ENCODE measurements at regions not wholly inside any gene's neighbourhood (a gene's known extent, or its start where the extent isn't known, plus 50 kb on each side); places are given as distances from the start of the nearest gene placed in this dataset.

DNA sequence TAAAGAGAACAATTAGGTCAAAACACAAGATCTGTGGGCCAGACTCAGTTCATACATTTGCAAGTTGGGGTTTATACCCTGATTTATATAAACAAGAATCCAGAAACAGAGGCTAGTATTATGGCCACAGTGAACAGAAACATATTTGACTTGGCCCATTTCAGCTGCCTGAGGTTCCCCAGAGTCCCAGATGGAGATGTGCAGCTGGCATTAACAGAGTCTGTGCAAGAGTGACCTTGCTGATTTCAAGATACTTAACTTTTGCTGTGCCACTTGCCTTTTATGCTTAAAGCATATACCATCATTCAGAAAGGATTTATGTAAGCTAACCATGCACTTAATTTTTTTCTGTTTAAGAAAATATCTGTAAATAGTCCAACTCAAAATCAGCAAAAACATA lies 636.3 kb downstream of the TRIB2 start:
- TF ChIP-seq, protein P1, sequence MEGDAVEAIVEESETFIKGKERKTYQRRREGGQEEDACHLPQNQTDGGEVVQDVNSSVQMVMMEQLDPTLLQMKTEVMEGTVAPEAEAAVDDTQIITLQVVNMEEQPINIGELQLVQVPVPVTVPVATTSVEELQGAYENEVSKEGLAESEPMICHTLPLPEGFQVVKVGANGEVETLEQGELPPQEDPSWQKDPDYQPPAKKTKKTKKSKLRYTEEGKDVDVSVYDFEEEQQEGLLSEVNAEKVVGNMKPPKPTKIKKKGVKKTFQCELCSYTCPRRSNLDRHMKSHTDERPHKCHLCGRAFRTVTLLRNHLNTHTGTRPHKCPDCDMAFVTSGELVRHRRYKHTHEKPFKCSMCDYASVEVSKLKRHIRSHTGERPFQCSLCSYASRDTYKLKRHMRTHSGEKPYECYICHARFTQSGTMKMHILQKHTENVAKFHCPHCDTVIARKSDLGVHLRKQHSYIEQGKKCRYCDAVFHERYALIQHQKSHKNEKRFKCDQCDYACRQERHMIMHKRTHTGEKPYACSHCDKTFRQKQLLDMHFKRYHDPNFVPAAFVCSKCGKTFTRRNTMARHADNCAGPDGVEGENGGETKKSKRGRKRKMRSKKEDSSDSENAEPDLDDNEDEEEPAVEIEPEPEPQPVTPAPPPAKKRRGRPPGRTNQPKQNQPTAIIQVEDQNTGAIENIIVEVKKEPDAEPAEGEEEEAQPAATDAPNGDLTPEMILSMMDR (CRISPR knock-in tag; IDR thresholded peaks at IDR 0.05), result no peak
- TF ChIP-seq ZNF24 (IDR thresholded peaks at IDR 0.05) (no peak), ZZZ3 (CRISPR knock-in tag; IDR thresholded peaks at IDR 0.05; ENCODE audit: borderline replicate concordance) (no peak), TEAD2 (CRISPR knock-in tag; IDR thresholded peaks at IDR 0.05) (no peak), SIN3A (IDR thresholded peaks at IDR 0.05; ENCODE audit: borderline replicate concordance, low read depth, low read length) (no peak), EP300 (IDR thresholded peaks at IDR 0.05; ENCODE audit: low read depth in 2 of 2, low read length in 2 of 2) (no peak), EP300 (CRISPR knock-in tag; IDR thresholded peaks at IDR 0.05; ENCODE audit: borderline replicate concordance) (no peak), ZNF543 (CRISPR knock-in tag; IDR thresholded peaks at IDR 0.05) (no peak)
- TF ChIP-seq, protein P2, sequence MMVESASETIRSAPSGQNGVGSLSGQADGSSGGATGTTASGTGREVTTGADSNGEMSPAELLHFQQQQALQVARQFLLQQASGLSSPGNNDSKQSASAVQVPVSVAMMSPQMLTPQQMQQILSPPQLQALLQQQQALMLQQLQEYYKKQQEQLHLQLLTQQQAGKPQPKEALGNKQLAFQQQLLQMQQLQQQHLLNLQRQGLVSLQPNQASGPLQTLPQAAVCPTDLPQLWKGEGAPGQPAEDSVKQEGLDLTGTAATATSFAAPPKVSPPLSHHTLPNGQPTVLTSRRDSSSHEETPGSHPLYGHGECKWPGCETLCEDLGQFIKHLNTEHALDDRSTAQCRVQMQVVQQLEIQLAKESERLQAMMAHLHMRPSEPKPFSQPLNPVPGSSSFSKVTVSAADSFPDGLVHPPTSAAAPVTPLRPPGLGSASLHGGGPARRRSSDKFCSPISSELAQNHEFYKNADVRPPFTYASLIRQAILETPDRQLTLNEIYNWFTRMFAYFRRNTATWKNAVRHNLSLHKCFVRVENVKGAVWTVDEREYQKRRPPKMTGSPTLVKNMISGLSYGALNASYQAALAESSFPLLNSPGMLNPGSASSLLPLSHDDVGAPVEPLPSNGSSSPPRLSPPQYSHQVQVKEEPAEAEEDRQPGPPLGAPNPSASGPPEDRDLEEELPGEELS (CRISPR knock-in tag; IDR thresholded peaks at IDR 0.05), result no peak
- TF ChIP-seq, protein P3, sequence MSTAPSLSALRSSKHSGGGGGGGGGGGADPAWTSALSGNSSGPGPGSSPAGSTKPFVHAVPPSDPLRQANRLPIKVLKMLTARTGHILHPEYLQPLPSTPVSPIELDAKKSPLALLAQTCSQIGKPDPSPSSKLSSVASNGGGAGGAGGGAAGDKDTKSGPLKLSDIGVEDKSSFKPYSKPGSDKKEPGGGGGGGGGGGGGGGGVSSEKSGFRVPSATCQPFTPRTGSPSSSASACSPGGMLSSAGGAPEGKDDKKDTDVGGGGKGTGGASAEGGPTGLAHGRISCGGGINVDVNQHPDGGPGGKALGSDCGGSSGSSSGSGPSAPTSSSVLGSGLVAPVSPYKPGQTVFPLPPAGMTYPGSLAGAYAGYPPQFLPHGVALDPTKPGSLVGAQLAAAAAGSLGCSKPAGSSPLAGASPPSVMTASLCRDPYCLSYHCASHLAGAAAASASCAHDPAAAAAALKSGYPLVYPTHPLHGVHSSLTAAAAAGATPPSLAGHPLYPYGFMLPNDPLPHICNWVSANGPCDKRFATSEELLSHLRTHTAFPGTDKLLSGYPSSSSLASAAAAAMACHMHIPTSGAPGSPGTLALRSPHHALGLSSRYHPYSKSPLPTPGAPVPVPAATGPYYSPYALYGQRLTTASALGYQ (CRISPR knock-in tag; IDR thresholded peaks at IDR 0.05), result no peak

Measured in HepG2 (cell line).